ENCODE measurements at regions not wholly inside any gene's neighbourhood (a gene's known extent, or its start where the extent isn't known, plus 50 kb on each side); places are given as distances from the start of the nearest gene placed in this dataset.
"Not testable (repeated sequence)": the region's sequence is repeated elsewhere in the genome, so short reads cannot be mapped to it uniquely, and the experiment has no call there.

GRCh38 chr12:67042697-67043131, 226.4 kb upstream of the CAND1 start:
- no peak for DNase-seq (ENCODE audit: low read depth)

DNA sequence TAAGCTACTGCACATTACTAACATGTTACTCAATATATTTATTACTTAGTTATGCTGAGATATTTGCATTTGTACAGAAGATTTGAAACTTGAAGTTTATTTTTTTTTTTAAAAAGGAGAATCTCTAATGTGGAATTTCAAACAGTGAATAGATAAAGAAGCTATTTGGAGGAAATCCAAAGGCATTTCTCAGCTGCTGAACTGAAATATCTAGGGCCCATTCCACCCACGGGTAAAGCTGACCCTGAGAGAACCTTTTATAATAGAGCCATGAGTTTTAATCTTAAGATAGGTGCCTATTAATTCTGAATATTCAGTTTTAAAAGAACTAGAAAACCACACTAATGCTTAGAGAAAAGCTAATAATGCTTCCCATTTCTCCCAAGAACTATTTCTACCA, 225.4 kb upstream of the CAND1 start:
- DNase-seq (ENCODE audit: low read depth), result no peak

DNA sequence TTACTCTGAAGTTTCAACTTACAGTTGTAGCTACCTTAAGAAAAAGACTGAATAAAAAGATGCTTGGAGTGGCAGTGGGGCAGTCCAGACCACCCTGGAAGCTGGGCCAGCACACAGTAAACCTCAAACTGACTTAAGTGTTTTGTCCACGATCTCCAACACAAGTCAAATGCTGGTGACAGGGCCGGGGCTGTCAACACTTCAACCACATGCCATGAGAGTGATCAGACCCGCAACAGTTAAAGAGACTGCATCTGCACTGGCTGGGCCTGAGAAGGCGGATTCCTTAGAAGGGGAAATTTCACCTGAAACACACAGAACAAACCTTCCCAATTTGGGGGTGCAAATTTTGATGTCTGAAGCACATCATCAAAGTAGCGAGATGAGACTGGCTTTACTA, 223.5 kb upstream of the CAND1 start:
- DNase-seq (ENCODE audit: low read depth), result no peak

DNA sequence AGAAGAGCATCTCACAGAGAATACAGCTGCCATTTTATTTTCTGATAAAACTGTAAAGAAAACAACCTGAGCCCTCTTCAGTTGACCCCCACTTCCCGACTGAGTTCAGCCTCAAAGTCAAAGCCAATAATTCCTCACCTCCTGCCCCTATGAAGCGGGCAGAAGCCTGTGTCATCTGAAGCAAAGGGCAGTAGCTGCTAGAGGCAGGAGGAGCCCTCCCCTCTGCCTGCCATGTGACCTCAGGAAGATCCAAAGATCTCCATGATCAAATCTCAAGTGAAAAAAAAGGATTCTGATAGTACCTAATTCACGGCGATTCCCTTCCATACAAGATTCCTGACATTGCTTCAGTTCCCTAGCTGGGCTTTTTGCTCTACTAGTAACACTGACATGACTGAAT, 223.1 kb upstream of the CAND1 start:
- no peak for DNase-seq (ENCODE audit: low read depth)

DNA sequence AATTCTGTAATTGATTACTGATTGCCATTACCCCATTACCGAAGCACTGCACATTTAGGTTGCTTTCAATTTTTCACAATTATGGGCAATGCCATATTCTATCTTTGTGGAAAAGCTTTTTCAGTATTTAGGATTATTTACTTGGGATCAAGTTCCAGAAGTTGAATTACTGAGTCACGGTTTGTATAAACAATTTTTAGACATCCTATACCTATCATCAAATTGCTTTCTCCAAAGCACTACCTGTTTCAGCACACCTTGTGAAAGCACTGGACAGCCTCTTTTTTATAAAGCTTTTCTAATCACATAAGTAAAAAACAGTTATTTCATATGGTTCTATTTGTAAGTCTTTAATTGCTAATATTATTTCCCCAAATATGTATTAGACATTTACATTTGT, 221.5 kb upstream of the CAND1 start:
- no peak for DNase-seq (ENCODE audit: low read depth)

GRCh38 chr12:67048371-67048770, 220.8 kb upstream of the CAND1 start:
- DNase-seq (ENCODE audit: low read depth), result no peak

DNA sequence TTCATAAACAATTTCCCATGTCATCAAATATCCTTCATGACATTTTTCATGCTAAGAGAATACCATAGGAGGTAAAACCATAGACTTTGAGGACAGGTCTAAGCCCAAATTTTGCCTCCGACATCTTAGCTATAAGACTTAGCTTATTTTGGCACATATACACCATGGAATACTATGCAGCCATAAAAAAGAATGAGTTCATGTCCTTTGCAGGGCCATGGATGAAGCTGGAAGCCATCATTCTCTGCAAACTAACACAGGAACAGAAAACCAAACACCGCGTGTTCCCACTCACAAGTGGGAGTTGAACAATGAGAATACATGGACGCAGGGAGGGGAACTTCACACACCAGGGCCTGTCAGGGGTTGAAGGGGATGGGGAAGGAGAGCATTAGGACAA, 220.0 kb upstream of the CAND1 start:
- not testable (repeated sequence) for DNase-seq (ENCODE audit: low read depth)

DNA sequence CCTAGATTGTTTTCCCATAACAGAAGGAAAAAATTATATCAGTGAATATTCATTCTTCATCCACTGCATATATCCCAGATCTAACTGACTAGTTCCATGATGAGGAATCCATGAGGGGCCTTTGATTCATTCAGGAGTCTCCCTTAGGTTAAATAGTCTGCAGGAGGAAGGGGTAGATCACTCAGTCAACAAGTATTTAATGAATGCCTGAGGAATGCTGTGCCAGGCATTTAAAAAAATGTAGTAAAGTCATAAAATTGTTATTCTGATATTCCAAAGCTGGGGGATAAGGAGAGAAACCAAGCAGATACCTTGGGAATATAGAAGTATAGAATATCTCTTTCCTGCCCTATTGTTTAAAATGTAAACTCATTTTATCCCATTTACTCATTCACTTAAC, 216.2 kb upstream of the CAND1 start:
- DNase-seq (ENCODE audit: low read depth), result no peak

DNA sequence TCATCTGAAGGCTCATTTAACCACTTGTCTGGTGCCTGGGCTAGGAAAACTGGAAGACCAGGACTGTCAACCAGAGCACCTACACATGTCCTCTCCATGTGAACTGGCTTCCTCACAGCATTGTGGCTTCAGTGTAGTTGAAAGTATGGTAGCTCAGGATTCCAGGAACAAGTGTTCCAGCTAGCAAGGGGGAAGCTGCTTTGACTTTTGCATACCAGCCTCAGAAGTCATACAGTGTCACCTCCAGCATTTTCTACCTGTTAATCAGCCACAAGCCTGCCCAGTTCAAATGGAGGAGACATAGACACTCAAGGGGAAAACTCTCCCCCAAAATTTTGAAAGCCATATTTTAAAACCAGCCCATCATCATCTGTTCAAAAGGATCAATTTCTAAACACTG, 212.8 kb upstream of the CAND1 start:
- no peak for DNase-seq (ENCODE audit: low read depth)

GRCh38 chr12:67057072-67057471, 212.1 kb upstream of the CAND1 start:
- DNase-seq (ENCODE audit: low read depth), result no peak

- no peak for DNase-seq (ENCODE audit: low read depth)
These were observed 207.0 kb upstream of the CAND1 start for GRCh38 chr12:67062193-67062592.

- no peak for DNase-seq (ENCODE audit: low read depth)
These were observed 201.5 kb upstream of the CAND1 start for GRCh38 chr12:67067453-67068203.

- no peak for DNase-seq (ENCODE audit: low read depth)
These were observed 200.9 kb upstream of the CAND1 start for GRCh38 chr12:67068204-67068731.

DNA sequence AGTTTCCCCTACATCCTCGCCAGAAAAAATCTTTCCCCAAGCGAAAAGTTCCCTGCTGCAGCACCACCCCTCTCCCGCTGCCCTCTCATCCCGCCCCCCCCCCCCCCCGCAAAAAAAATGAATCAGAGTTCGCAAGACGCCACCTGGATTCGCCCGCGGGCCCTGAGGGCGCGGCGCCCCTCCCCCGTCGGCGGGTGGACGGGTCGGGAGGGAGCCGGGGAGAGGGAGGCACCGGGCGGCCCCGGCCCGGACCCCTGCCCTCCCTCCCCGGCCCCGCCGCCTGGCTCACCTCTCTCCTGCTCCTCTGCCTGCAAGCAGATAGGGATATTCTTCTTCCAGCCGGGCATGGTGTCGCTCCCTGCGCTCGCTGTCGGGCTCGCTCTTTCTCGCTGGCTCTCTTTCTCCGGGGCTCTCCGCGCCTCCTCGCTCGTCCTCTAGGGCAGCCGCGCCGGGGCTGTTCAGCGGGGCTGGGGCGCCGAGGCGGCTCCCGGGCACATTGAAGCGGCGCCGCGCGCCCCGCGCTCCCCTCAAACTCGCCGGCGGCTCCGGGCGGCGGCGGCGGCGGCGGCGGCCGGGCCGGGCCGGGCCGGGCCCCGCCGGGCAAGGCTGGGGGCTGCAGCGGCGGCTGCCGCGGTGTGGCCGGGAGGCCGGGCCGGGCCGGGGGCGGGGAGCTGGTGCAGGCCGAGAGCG, 200.3 kb upstream of the CAND1 start:
- DNase-seq (ENCODE audit: low read depth), result no peak

DNA sequence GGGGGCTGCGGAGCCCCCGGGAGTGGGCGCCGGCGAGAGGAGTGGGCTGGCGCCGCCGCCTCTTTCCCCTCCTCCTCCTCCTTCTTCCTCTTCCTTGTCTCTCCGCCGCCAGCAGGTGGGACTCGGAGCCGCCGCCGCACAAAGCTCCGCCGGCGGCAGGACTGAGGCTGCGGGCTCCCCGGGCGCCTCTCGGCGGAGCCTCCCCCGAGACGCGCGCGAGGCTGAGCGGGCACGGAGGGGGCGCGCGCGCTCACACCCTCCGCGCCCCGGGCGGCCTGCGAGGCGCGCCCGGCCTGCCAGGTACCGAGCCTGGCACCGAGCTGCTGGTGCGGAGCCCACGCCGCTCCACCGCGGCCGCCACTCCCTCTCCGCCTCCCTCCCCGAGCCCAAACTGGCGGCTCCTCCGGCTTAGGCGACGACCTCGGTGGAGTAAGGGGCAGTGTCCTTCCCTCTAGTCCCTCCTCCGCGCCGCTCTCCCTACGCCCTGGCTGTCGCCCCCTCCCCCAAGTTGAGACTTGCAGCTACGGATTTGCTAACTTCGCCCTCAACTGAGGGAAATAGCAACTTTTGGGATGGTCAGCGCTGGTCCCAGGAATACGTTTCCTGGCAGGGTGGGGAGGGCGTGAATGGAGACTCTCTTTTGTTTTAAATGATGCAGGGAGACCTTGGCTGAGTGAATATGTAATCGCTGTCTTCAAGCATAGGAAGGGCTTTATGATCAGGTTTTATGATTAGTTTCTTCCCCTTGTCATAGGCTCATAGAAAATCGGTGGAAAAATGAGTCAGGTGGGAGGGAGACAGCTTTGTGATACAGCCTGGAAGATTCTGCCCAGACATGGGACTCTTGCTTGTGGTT, 199.5 kb upstream of the CAND1 start:
- DNase-seq (ENCODE audit: low read depth), result no peak

GRCh38 chr12:67070307-67070600, 198.9 kb upstream of the CAND1 start:
- DNase-seq (ENCODE audit: low read depth), result no peak

DNA sequence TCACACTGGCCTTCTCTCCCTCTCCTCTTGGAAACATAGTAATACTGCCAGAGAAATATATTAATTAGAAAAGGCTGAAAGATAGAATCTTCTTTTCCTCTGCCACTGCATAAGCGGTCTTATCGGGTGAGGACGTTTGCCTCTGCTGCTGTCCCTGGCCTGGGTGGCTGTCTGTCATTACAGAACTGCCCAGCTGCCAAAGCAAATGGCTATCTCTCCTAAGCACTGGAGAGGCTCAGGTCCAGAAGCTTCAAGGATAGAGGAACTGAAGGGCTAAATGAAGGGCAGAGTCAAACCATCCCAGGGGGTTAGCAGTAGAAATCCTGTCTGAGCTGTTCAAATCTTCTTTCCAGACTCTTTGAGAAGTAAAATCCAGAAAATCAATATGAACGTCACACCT, 198.6 kb upstream of the CAND1 start:
- DNase-seq (ENCODE audit: low read depth), result no peak

DNA sequence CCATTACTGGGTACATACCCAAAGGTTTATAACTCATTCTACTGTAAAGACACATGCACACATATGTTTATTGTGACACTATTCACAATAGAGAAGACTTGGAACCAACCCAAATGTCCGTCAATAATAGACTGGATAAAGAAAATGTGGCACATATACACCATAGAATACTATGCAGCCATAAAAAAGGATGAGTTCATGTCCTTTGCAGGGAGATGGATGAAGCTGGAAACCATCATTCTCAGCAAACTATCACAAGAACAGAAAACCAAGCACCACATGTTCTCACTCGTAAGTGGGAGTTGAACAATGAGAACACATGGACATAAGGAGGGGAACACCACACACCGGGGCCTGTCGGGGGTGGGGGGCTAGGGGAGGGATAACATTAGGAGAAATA, 196.9 kb upstream of the CAND1 start:
- DNase-seq (ENCODE audit: low read depth), result not testable (repeated sequence)

- DNase-seq (ENCODE audit: low read depth), result no peak
These were observed 195.8 kb upstream of the CAND1 start for GRCh38 chr12:67073336-67073735.

- DNase-seq (ENCODE audit: low read depth), result no peak
These were observed 195.1 kb upstream of the CAND1 start for GRCh38 chr12:67074072-67074471.

DNA sequence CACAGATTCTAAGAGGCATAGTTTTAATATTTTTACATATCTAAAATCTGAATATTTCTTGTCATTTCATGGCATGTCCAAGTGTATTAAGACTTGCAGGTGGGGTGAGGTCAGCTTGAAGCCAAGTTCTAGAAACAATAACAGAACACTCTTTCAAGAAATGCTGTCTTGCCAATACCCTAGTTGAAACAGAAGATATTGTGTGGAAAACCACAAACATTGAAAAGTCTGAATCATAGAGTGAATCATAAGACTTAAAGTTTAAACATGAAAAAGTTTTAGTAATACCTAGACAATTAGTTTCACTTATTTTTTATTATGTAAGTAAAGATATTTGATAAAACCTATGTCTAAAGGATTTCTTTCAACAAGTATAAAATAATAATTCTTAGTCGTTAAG, 191.5 kb upstream of the CAND1 start:
- no peak for DNase-seq (ENCODE audit: low read depth)

DNA sequence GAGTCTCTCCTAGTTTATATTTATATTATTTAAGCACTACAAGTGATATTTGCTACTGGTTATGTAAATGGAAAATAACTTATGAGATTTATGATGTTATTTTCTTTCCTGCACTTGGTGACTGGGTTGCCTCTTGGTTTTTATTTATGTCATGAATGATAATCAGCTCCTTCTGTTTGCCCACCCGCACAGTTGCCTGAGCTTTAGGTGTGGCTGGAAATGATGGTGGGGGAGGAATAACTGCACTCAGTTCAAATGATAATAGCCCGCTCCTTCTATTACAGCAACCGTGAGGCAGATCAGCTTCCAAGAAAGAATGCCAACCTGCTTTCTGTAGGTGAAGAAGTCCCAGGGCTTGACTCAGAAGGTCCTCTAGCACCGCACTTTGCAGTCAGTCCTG, 190.2 kb upstream of the CAND1 start:
- no peak for DNase-seq (ENCODE audit: low read depth)

DNA sequence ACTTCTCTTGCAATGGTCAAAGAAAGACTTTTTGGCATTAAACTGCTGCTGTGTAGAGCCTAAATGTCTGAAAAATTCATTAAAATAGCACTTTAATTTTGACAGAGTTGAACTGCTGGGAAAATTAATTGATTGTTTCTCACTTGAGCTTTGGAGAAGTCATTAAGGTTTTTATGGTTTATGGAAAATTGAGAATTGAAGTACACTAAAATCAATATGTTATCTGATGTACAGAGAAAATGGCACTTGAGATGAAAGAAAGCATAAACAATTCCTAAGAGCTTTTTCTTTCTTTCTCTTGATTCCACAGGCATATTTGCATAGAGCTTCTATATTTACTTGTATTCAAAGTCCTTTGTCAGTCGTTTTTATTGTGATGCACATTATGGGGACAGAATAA, 188.5 kb upstream of the CAND1 start:
- no peak for DNase-seq (ENCODE audit: low read depth)

Measured in stimulated activated CD8-positive, alpha-beta memory T cell treated with anti-CD3 and anti-CD28 coated beads, Interleukin-12 subunit alpha, Interleukin-12 subunit beta, amount 100 ng/mL, for 1 hour (primary cell).